NCI-H2081 treated with DMSO at 0.1 percent for 48 hours (cell line): ENCODE measurements at regions not wholly inside any gene's neighbourhood (a gene's known extent, or its start where the extent isn't known, plus 50 kb on each side); places are given as distances from the start of the nearest gene placed in this dataset.
"Not testable (repeated sequence)": the region's sequence is repeated elsewhere in the genome, so short reads cannot be mapped to it uniquely, and the experiment has no call there.

ENCODE experiments used
- DNase-seq: peaks from one replicate; lab custom pipeline; 2025; lab: John Stamatoyannopoulos, UW

DNA sequence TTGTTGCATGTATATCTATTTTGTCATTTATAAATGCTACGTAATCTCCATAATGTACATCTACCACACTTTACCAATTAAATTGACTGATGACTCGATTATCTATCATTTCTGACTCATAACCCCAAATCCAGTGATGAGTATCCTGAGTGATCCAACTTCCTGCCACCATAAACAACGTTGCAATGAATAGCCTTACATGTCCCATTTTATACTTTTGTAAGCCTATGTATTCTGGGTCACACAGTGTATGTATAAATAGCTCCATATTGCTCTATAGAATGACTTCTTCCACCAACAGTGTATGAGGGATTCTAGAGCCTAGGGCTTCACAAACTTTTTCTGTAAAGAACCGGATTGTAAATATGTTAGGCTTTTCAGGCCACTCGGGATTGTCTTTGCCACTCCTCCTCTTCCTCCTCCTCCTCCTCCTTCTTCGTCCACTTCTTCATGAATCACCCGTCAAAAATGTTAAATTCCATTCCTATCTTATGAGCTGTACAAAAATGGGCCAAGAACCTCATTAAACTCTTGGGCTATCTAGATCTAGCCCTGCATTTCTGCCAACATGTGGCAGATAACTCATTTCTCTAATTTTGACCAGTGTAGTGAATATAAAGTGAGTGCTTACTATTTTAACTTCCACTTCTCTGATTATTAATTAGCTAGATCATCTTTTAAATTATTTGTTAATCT, 672.2 kb upstream of the AMOT start:
- DNase-seq, result no peak

DNA sequence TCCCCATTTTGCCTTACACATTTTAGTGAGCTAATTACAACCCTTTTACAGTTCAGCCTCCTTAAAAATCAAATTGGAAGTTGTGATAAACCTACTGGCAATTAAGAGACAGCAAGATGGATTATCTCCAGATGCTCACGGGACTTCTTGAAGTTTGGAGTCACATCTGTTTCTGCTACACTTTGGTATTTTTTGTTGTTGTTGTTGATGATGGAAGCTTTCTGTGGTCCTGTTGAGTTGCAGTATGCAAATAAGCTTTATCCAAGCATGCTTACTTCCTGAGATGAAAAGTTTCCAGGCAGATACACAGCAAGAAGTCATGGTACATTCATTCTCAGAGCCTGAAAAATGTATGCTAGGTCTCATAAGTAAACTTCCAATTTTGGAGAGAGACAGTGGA, 670.0 kb upstream of the AMOT start:
- DNase-seq, result no peak

DNA sequence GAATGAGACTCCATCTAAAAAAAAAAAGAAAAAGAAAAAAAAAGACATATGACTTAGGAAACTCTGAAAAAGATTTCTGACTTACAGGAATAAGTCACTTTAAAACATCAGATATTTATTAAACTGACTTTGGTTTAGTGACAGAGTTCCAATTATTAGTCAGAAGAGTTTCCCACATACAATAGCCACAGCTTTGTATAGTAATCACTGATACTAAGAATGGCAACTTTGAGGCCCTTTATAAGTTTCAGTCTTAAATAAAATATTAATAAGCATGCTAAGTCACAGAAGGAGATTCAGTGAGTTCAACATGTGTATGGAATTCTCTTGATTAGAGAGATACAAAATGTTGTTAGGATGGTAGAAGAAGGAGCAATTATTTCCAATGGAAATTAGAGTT, 652.3 kb upstream of the AMOT start:
- DNase-seq, result no peak

DNA sequence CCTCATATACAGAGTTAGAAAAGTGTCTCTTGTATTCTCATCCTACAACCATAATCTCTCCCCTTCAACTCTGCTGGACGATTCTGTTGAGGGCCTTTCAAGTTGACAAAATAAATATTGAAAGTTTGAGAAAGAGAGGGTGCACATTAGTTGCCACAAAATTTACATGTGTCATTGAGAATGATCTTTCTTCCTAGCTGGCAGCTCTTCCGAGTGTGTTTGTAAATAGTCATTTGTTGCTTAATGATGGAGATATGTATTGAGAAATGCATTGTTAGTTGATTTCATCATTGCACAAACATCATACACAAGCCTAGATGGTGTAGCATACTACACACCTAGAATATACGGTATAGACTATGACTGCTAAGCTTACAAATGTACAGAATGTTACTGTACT, 632.8 kb upstream of the AMOT start:
- DNase-seq, result no peak

GRCh38 chrX:113473015-113473414, 632.4 kb upstream of the AMOT start:
- DNase-seq, result not testable (repeated sequence)

GRCh38 chrX:113470166-113470565, 629.5 kb upstream of the AMOT start:
- DNase-seq, result no peak

DNA sequence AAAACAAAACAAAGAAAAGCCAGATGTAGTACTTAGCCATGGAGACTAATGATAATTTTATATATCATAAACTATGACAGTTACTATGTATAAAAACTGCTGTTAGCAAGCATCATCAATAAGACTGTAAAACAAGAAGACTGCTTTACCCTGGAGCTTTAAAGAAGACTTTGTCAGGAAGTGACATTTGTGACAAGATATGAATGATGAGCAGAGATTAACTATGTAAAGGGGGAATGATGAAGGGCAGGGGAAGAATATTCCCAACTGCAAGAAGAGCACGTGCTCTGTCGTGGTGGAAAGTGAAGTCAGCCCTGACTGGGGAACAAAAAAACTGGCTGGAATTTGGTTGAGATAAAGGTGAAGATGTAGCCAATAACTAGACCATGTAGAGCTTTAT, 617.1 kb upstream of the AMOT start:
- no peak for DNase-seq

- no peak for DNase-seq
These were observed 615.0 kb upstream of the AMOT start for GRCh38 chrX:113455582-113455981.

DNA sequence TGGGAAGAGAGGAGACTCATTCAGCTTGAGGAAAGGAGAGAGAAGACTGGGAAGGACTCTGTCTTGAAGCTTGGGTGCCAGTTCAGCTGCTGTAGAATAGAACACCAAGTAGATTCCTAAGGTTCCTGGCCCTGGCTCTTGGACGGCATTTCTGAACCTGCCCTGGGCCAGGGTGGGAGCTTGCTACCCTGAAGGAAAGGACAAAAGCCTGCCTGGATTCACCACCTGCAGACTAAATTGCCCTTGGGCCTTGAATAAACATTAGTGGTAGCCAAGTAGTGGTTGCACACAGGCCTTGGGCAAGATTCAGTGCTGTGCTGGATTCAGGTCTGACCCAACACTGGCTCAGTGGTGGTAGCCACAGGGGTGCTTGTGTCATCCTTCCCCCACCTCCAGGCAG, 588.4 kb upstream of the AMOT start:
- no peak for DNase-seq

GRCh38 chrX:113422323-113422722, 581.7 kb upstream of the AMOT start:
- DNase-seq, result no peak

- no peak for DNase-seq
These were observed 580.8 kb upstream of the AMOT start for GRCh38 chrX:113421432-113421831.

GRCh38 chrX:113412106-113412505, 571.5 kb upstream of the AMOT start:
- no peak for DNase-seq

DNA sequence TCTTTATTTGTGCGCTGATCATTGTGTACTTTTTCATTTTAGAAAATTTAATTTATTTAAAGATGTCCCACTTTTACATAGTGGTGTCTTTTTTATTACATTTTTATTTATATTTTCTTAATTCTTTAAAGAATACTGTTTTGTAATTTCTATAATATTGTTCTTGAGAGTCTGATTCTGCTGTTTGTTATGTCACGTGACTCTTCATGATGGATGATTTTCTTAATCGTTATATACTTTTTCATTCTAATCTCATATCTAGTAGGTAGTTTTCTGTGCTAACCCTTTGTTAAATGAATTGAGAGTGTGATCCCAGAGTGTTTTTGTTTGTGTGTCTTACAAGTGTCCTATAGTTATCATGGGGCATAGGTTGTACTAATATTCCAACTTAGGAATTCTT, 568.2 kb upstream of the AMOT start:
- no peak for DNase-seq

- no peak for DNase-seq
These were observed 559.6 kb upstream of the AMOT start for GRCh38 chrX:113400193-113400704.

DNA sequence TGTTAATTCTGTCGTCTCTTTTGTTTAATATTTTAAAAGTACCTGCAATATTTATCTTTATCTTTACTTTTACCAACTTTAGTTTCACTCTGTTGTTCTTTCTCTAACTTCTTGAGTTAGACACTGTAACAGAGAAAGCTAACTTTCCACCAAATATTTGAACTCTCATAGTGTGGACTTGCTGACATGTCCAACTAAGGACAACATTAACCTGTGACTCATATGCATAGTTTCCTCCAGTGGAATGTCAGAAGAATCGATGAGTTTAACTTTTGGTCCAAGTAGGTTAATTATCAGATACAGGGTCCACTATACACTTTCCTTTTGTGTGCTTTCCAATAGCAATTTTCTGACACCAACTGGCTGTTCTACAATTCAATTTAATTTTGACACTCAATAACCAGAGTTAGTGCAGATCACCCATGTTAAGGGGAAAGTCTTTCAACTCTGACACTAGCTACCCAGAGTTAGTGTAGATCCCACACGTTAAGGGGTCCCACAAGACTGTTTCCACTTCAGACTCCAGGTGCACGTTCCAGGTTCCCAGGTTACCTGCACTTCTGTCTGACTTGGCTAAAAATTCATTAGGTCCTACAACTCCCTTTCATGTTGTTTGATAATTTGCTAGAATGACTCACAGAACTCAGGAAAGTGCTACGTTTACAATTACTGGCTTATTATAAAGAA, 559.0 kb upstream of the AMOT start:
- no peak for DNase-seq

GRCh38 chrX:113392355-113392754, 551.7 kb upstream of the AMOT start:
- no peak for DNase-seq

- no peak for DNase-seq
These were observed 551.2 kb upstream of the AMOT start for GRCh38 chrX:113391875-113392274.

DNA sequence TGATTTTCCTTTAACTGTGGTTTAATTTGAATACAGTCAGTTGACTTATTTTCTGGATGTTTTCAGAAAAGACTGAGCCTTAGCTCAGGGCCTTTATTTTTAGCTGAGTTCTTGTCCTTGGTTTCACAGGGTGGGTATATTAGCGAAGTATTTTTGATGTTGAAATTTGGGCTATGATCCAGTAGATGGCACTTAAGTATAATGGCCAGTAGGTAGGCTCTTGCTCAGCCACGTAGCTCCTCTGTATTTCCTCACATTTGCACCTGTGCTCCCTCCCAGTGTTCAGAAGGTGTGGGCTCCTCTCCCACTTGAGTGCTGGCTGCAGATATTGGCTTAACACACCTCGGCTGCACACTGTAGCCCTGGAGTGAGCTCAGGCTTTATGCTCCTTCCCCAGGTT, 549.9 kb upstream of the AMOT start:
- DNase-seq, result no peak

- DNase-seq, result no peak
These were observed 549.2 kb upstream of the AMOT start for GRCh38 chrX:113389846-113390245.

GRCh38 chrX:113384628-113385027, 544.0 kb upstream of the AMOT start:
- no peak for DNase-seq

DNA sequence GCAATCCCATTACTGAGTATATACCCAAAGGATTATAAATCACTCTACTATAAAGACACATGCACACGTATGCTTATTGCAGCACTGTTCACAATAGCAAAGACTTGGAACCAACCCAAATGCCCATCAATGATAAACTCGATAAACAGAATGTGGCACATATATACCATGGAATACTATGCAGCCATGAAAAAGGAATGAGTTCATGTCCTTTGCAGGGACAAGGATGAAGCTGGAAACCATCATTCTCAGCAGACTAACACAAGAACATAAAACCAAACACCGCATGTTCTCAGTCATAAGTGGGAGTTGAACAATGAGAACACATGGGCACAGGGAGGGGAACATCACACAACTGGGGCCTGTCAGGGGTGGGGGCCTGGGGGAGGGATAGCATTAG, 532.8 kb upstream of the AMOT start:
- not testable (repeated sequence) for DNase-seq

DNA sequence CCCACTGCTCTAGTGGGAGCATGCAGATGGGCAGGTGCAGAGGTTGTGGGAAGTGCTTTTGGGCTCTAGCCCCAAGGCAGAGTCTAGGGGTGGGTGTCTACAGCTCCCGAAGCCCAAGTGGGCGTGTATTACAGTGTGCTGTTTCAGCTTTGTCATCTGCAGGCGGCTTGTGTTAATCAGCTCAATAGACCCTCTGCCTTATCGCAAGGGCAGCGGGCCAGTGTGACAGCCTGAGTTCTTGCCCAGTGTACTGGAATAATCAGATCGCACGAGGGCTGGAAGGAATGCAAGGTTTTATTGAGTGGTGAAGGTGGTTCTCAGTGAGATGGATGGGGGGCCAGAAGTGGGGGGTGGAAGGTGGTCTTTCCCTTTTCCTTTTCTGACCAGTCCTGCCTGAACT, 529.4 kb upstream of the AMOT start:
- no peak for DNase-seq

DNA sequence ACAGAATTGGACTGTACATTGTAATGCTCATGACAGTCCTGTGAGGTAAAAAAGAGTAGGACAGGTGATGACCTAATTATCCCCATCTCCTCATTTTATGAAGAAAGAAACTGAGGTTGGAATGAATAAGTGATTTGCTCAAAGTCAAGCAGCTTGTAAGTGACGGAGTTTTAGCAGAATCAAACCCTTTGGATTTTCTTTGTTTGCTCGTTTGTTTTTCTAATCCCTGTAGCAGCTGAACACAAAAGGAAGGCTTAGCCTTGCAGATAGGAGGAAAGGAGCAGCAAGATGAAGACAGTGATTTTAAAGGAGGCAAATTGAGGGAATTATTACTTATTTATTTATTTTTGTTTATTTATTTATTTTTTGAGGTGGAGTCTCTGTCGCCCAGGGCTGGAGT, 528.4 kb upstream of the AMOT start:
- DNase-seq, result no peak

- DNase-seq, result no peak
These were observed 512.5 kb upstream of the AMOT start for GRCh38 chrX:113353134-113353533.
